ENCODE measurements at regions not wholly inside any gene's neighbourhood (a gene's known extent, or its start where the extent isn't known, plus 50 kb on each side); places are given as distances from the start of the nearest gene placed in this dataset.

GRCh38 chr4:134078230-134078914 is 123.2 kb downstream of the PABPC4L start:
- Histone ChIP-seq H2AK5ac (ENCODE audit: low read length) (no peak overlapping the region), H3K79me1 (ENCODE audit: low read length) (no peaks in the 10 kb centered on the region), H3K4me2 (ENCODE audit: low read length) (no peak overlapping the region), H3K27me3 (ENCODE audit: insufficient read depth, low read length) (no peaks in the 10 kb centered on the region), H3K9ac (ENCODE audit: low read length) (no peak overlapping the region), H3K36me3 (ENCODE audit: control insufficient read depth in 1 of 2, insufficient read depth in 2 of 2, low read length in 2 of 2) (no peaks in the 10 kb centered on the region), H4K8ac (ENCODE audit: low read depth, low read length) (no peak overlapping the region), H3K14ac (ENCODE audit: low read length) (no peak overlapping the region), H2BK120ac (ENCODE audit: insufficient read depth, low read length, poor library complexity) (no peak overlapping the region), H2BK12ac (ENCODE audit: low read length) (no peak overlapping the region), H3K4me3 (ENCODE audit: low read depth, low read length) (no peak overlapping the region), H3K4me1 (ENCODE audit: control insufficient read depth in 1 of 2, insufficient read depth in 2 of 2, low read length in 2 of 2) (no peaks in the 10 kb centered on the region), H4K12ac (ENCODE audit: low read depth, low read length) (no peak overlapping the region), H2BK5ac (ENCODE audit: low read depth, low read length, poor library complexity) (no peak overlapping the region), H3K18ac (ENCODE audit: low read length) (no peak overlapping the region), H3K23ac (ENCODE audit: low read length) (no peak overlapping the region), H3K79me2 (ENCODE audit: control insufficient read depth, insufficient read depth, low read length, poor library complexity) (no peaks in the 10 kb centered on the region), H3K27ac (ENCODE audit: low read depth, low read length) (no peak overlapping the region), H4K91ac (ENCODE audit: low read depth, low read length) (no peak overlapping the region), H3K9me3 (ENCODE audit: insufficient read depth, low read depth, low read length) (no peaks in the 10 kb centered on the region), H2AFZ (ENCODE audit: insufficient read depth, low read length, poor library complexity) (no peak overlapping the region), H3K4ac (ENCODE audit: low read depth, low read length) (no peak overlapping the region)
- WGBS (ENCODE audit: extremely low coverage, insufficient coverage, insufficient read length) = no CpG with 5 or more reads among the region's 11 CpGs
- DNase-seq = no peak

- Histone ChIP-seq H3K4ac (ENCODE audit: low read depth, low read length) (no peak overlapping the region), H2BK12ac (ENCODE audit: low read length) (no peak overlapping the region), H2BK5ac (ENCODE audit: low read depth, low read length, poor library complexity) (no peak overlapping the region), H2AK5ac (ENCODE audit: low read length) (no peak overlapping the region), H3K27me3 (ENCODE audit: insufficient read depth, low read length) (no peaks in the 10 kb centered on the region), H3K4me3 (ENCODE audit: low read depth, low read length) (no peak overlapping the region), H3K4me1 (ENCODE audit: control insufficient read depth in 1 of 2, insufficient read depth in 2 of 2, low read length in 2 of 2) (no peaks in the 10 kb centered on the region), H2BK120ac (ENCODE audit: insufficient read depth, low read length, poor library complexity) (no peak overlapping the region), H3K18ac (ENCODE audit: low read length) (no peak overlapping the region), H4K91ac (ENCODE audit: low read depth, low read length) (no peak overlapping the region), H3K36me3 (ENCODE audit: control insufficient read depth in 1 of 2, insufficient read depth in 2 of 2, low read length in 2 of 2) (no peaks in the 10 kb centered on the region), H3K79me1 (ENCODE audit: low read length) (no peaks in the 10 kb centered on the region), H3K23ac (ENCODE audit: low read length) (no peak overlapping the region), H3K14ac (ENCODE audit: low read length) (no peak overlapping the region), H4K8ac (ENCODE audit: low read depth, low read length) (no peak overlapping the region), H4K12ac (ENCODE audit: low read depth, low read length) (no peak overlapping the region), H3K9ac (ENCODE audit: low read length) (no peak overlapping the region), H3K27ac (ENCODE audit: low read depth, low read length) (no peak overlapping the region), H3K79me2 (ENCODE audit: control insufficient read depth, insufficient read depth, low read length, poor library complexity) (no peaks in the 10 kb centered on the region), H2AFZ (ENCODE audit: insufficient read depth, low read length, poor library complexity) (no peak overlapping the region), H3K9me3 (ENCODE audit: insufficient read depth, low read depth, low read length) (peaks cover 7% of the 10 kb centered on the region), H3K4me2 (ENCODE audit: low read length) (no peak overlapping the region)
- DNase-seq = no peak
- no CpG with 5 or more reads among the region's 2 CpGs for WGBS (ENCODE audit: extremely low coverage, insufficient coverage, insufficient read length)
These were observed 127.9 kb downstream of the PABPC4L start for GRCh38 chr4:134073711-134074110.

GRCh38 chr4:134072137-134072536 is 129.5 kb downstream of the PABPC4L start:
- Histone ChIP-seq H3K4me1 (ENCODE audit: control insufficient read depth in 1 of 2, insufficient read depth in 2 of 2, low read length in 2 of 2) (no peaks in the 10 kb centered on the region), H3K27ac (ENCODE audit: low read depth, low read length) (no peak overlapping the region), H3K9me3 (ENCODE audit: insufficient read depth, low read depth, low read length) (peaks cover 7% of the 10 kb centered on the region), H3K36me3 (ENCODE audit: control insufficient read depth in 1 of 2, insufficient read depth in 2 of 2, low read length in 2 of 2) (no peaks in the 10 kb centered on the region), H3K4me2 (ENCODE audit: low read length) (no peak overlapping the region), H3K4me3 (ENCODE audit: low read depth, low read length) (no peak overlapping the region), H4K91ac (ENCODE audit: low read depth, low read length) (no peak overlapping the region), H3K9ac (ENCODE audit: low read length) (no peak overlapping the region), H3K79me1 (ENCODE audit: low read length) (no peaks in the 10 kb centered on the region), H3K18ac (ENCODE audit: low read length) (no peak overlapping the region), H2BK5ac (ENCODE audit: low read depth, low read length, poor library complexity) (no peak overlapping the region), H3K4ac (ENCODE audit: low read depth, low read length) (no peak overlapping the region), H2AK5ac (ENCODE audit: low read length) (no peak overlapping the region), H2AFZ (ENCODE audit: insufficient read depth, low read length, poor library complexity) (no peak overlapping the region), H2BK12ac (ENCODE audit: low read length) (no peak overlapping the region), H3K79me2 (ENCODE audit: control insufficient read depth, insufficient read depth, low read length, poor library complexity) (no peaks in the 10 kb centered on the region), H4K8ac (ENCODE audit: low read depth, low read length) (no peak overlapping the region), H3K14ac (ENCODE audit: low read length) (no peak overlapping the region), H4K12ac (ENCODE audit: low read depth, low read length) (no peak overlapping the region), H3K27me3 (ENCODE audit: insufficient read depth, low read length) (no peaks in the 10 kb centered on the region), H3K23ac (ENCODE audit: low read length) (no peak overlapping the region), H2BK120ac (ENCODE audit: insufficient read depth, low read length, poor library complexity) (no peak overlapping the region)
- DNase-seq = no peak

GRCh38 chr4:134070174-134070573 is 131.4 kb downstream of the PABPC4L start:
- Histone ChIP-seq H3K27ac (ENCODE audit: low read depth, low read length) (no peak overlapping the region), H2AFZ (ENCODE audit: insufficient read depth, low read length, poor library complexity) (no peak overlapping the region), H2AK5ac (ENCODE audit: low read length) (no peak overlapping the region), H4K12ac (ENCODE audit: low read depth, low read length) (no peak overlapping the region), H3K4me3 (ENCODE audit: low read depth, low read length) (no peak overlapping the region), H3K27me3 (ENCODE audit: insufficient read depth, low read length) (no peaks in the 10 kb centered on the region), H3K4me2 (ENCODE audit: low read length) (no peak overlapping the region), H2BK12ac (ENCODE audit: low read length) (no peak overlapping the region), H3K4ac (ENCODE audit: low read depth, low read length) (no peak overlapping the region), H3K36me3 (ENCODE audit: control insufficient read depth in 1 of 2, insufficient read depth in 2 of 2, low read length in 2 of 2) (no peaks in the 10 kb centered on the region), H3K14ac (ENCODE audit: low read length) (no peak overlapping the region), H3K9me3 (ENCODE audit: insufficient read depth, low read depth, low read length) (peaks cover 7% of the 10 kb centered on the region), H2BK5ac (ENCODE audit: low read depth, low read length, poor library complexity) (no peak overlapping the region), H2BK120ac (ENCODE audit: insufficient read depth, low read length, poor library complexity) (no peak overlapping the region), H4K8ac (ENCODE audit: low read depth, low read length) (no peak overlapping the region), H4K91ac (ENCODE audit: low read depth, low read length) (no peak overlapping the region), H3K23ac (ENCODE audit: low read length) (no peak overlapping the region), H3K18ac (ENCODE audit: low read length) (no peak overlapping the region), H3K79me1 (ENCODE audit: low read length) (no peaks in the 10 kb centered on the region), H3K4me1 (ENCODE audit: control insufficient read depth in 1 of 2, insufficient read depth in 2 of 2, low read length in 2 of 2) (no peaks in the 10 kb centered on the region), H3K9ac (ENCODE audit: low read length) (no peak overlapping the region), H3K79me2 (ENCODE audit: control insufficient read depth, insufficient read depth, low read length, poor library complexity) (no peaks in the 10 kb centered on the region)
- no CpG with 5 or more reads among the region's 6 CpGs for WGBS (ENCODE audit: extremely low coverage, insufficient coverage, insufficient read length)
- DNase-seq = no peak
